Smooth muscle cell (in vitro differentiated cells): ENCODE measurements at regions not wholly inside any gene's neighbourhood (a gene's known extent, or its start where the extent isn't known, plus 50 kb on each side); places are given as distances from the start of the nearest gene placed in this dataset.

Experiments
- DNase-seq: peaks from one replicate; lab custom pipeline; 2025; ENCODE audit not compliant: unreplicated experiment; lab: John Stamatoyannopoulos, UW
- H2AFZ ChIP-seq: fragments of 200-600 bp; sonication (generic); 2 replicates; pipeline ENCODE4 v1.6.0; 2016; ENCODE audit warnings: antibody characterized with exemption, low read depth, mild to moderate bottlenecking
- H3F3A ChIP-seq: fragments of 200-600 bp; sonication (generic); 2 replicates; pipeline ENCODE4 v1.6.0; 2017; ENCODE audit warnings: antibody characterized with exemption, low read depth
- H3K27ac ChIP-seq: fragments of 200-600 bp; sonication (generic); 2 replicates; pipeline ENCODE4 v1.5.1; 2016; ENCODE audit warnings: low read depth, mild to moderate bottlenecking
- H3K27me3 ChIP-seq: fragments of 200-600 bp; sonication (generic); 2 replicates; pipeline ENCODE4 v1.6.1; 2016; ENCODE audit warnings: low read depth, mild to moderate bottlenecking
- H3K36me3 ChIP-seq: fragments of 200-600 bp; sonication (generic); 2 replicates; pipeline ENCODE4 v1.5.1; 2016; ENCODE audit warnings: low read depth
- H3K4me1 ChIP-seq: fragments of 200-600 bp; sonication (generic); 2 replicates; pipeline ENCODE4 v1.5.1; 2016; ENCODE audit warnings: low read depth
- H3K4me2 ChIP-seq: fragments of 200-600 bp; sonication (generic); 2 replicates; pipeline ENCODE4 v1.6.0; 2016; ENCODE audit warnings: mild to moderate bottlenecking
- H3K4me3 ChIP-seq: fragments of 200-600 bp; sonication (generic); 2 replicates; pipeline ENCODE4 v1.5.1; 2016; ENCODE audit warnings: mild to moderate bottlenecking
- H3K79me2 ChIP-seq: fragments of 200-600 bp; sonication (generic); 2 replicates; pipeline ENCODE4 v1.6.0; 2016; ENCODE audit warnings: low read depth, mild to moderate bottlenecking
- H3K9ac ChIP-seq: fragments of 200-600 bp; sonication (generic); 2 replicates; pipeline ENCODE4 v1.6.0; 2016; ENCODE audit warnings: low read depth
- H3K9me3 ChIP-seq: fragments of 200-600 bp; sonication (generic); replicated peaks from 2 replicates; pipeline ENCODE4 v1.5.1; 2016; ENCODE audit warnings: low read depth
- H4K20me1 ChIP-seq: fragments of 200-600 bp; sonication (generic); 2 replicates; pipeline ENCODE4 v1.6.0; 2016; ENCODE audit warnings: low read depth
- WGBS: methylation state at CpG from one replicate; pipeline ENCODE4 v1.1.7; 2016; ENCODE audit warnings: low lambda C conversion rate; 5-methylcytosine and 5-hydroxymethylcytosine counted together
- TF ChIP-seq, protein P1 (sequence below): fragments of 200-600 bp; sonication (generic); IDR thresholded peaks from 2 replicates; pipeline ENCODE4 v1.5.1; 2017; ENCODE audit warnings: borderline replicate concordance, mild to moderate bottlenecking, antibody characterized with exemption; ENCODE audit not compliant: insufficient read depth, poor library complexity, severe bottlenecking

GRCh38 chr12:124378926-124379325, 84.0 kb downstream of the RFLNA start:
- Histone ChIP-seq H3K27ac (peak overlapping the region; percentile 68), H3K4me2 (no peak overlapping the region), H3K9me3 (no peaks in the 10 kb centered on the region), H3K36me3 (no peaks in the 10 kb centered on the region), H3K27me3 (no peaks in the 10 kb centered on the region), H3K9ac (no peak overlapping the region), H4K20me1 (peaks cover 95% of the 10 kb centered on the region), H3K4me3 (no peak overlapping the region), H2AFZ (no peak overlapping the region), H3K4me1 (no peaks in the 10 kb centered on the region), H3K79me2 (peaks cover 50% of the 10 kb centered on the region), H3F3A (no peaks in the 10 kb centered on the region)
- WGBS = 86% methylated on average over 12 of the region's 13 CpGs
- TF ChIP-seq, protein P1, sequence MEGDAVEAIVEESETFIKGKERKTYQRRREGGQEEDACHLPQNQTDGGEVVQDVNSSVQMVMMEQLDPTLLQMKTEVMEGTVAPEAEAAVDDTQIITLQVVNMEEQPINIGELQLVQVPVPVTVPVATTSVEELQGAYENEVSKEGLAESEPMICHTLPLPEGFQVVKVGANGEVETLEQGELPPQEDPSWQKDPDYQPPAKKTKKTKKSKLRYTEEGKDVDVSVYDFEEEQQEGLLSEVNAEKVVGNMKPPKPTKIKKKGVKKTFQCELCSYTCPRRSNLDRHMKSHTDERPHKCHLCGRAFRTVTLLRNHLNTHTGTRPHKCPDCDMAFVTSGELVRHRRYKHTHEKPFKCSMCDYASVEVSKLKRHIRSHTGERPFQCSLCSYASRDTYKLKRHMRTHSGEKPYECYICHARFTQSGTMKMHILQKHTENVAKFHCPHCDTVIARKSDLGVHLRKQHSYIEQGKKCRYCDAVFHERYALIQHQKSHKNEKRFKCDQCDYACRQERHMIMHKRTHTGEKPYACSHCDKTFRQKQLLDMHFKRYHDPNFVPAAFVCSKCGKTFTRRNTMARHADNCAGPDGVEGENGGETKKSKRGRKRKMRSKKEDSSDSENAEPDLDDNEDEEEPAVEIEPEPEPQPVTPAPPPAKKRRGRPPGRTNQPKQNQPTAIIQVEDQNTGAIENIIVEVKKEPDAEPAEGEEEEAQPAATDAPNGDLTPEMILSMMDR = no peak
- no peak for DNase-seq

DNA sequence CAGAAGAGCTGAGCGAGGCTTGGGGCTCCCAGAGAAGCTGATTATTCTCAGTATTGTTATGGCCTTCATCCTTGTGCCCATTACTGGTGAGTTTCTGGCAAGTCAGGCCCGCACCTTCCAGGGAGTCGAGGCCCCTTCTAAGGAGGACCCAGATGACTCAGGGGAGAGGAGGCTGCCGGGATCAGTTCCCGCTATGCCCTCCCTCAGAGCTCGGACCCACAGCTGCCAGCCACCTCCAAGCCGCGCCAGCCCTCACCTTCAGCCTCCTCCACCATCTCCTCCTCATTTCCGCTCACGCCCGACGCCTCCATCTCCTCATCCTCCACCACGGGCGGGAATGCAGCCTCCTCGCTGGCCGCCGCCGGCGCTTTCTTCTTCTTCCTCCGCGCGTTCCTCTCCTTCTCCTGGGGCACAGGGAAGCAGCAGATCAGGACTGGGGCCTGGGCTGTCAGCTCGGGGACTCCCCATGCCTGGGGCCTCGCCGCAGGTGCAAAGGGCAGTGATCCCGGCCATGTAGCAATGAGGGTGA, 83.2 kb downstream of the RFLNA start:
- Histone ChIP-seq H3K27ac (no peak overlapping the region), H3K27me3 (no peaks in the 10 kb centered on the region), H3K9me3 (no peaks in the 10 kb centered on the region), H3K36me3 (no peaks in the 10 kb centered on the region), H3K9ac (no peak overlapping the region), H2AFZ (no peak overlapping the region), H4K20me1 (peaks cover 87% of the 10 kb centered on the region), H3K4me3 (no peak overlapping the region), H3K4me2 (no peak overlapping the region), H3K79me2 (peaks cover 42% of the 10 kb centered on the region), H3K4me1 (no peaks in the 10 kb centered on the region), H3F3A (no peaks in the 10 kb centered on the region)
- no peak for DNase-seq
- WGBS = 95% methylated on average over 26 of the region's 26 CpGs
- TF ChIP-seq, protein P1 = no peak

DNA sequence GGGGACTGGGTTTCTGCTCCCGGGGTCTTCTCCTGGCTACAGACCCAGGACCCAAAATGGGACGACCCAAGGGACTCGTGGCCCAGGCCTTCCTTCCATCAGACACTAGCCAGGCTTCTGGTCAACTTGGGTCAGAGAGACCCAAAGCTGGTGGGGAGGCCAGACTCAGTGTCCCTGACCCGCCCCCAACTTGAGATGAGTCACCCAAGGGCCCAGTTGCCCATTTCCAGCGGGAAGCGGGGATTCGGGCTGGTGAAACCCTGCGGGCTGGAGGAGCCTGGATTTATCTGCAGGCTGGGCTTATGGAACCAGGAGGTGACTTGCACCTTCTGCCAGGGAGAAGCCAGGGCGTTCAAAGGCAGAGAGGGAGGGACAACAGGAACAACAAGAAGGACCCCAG, 81.5 kb downstream of the RFLNA start:
- Histone ChIP-seq H3K9me3 (no peaks in the 10 kb centered on the region), H4K20me1 (peaks cover 86% of the 10 kb centered on the region), H3K27ac (peak overlapping the region; percentile 2), H3K4me1 (no peaks in the 10 kb centered on the region), H3K27me3 (no peaks in the 10 kb centered on the region), H2AFZ (no peak overlapping the region), H3K9ac (no peak overlapping the region), H3K79me2 (peaks cover 27% of the 10 kb centered on the region), H3K4me3 (no peak overlapping the region), H3K4me2 (no peak overlapping the region), H3K36me3 (no peaks in the 10 kb centered on the region), H3F3A (no peaks in the 10 kb centered on the region)
- TF ChIP-seq, protein P1 = no peak
- DNase-seq = no peak
- WGBS = 84% methylated on average over 9 of the region's 9 CpGs

GRCh38 chr12:124375789-124376175, 80.9 kb downstream of the RFLNA start:
- no peak overlapping the region for H3K4me2 ChIP-seq
- H3K79me2 ChIP-seq = peaks cover 28% of the 10 kb centered on the region
- no peaks in the 10 kb centered on the region for H3K4me1 ChIP-seq
- no peak overlapping the region for H3K4me3 ChIP-seq
- no peaks in the 10 kb centered on the region for H3K27me3 ChIP-seq
- H3K9me3 ChIP-seq = no peaks in the 10 kb centered on the region
- no peak overlapping the region for H3K9ac ChIP-seq
- H2AFZ ChIP-seq = no peak overlapping the region
- H3K36me3 ChIP-seq = no peaks in the 10 kb centered on the region
- TF ChIP-seq, protein P1 = no peak
- H4K20me1 ChIP-seq = peaks cover 86% of the 10 kb centered on the region
- WGBS = 85% methylated on average over 13 of the region's 14 CpGs
- DNase-seq = no peak
- H3F3A ChIP-seq = no peaks in the 10 kb centered on the region
- H3K27ac ChIP-seq = no peak overlapping the region
